H1 (cell line): ENCODE measurements at regions not wholly inside any gene's neighbourhood (a gene's known extent, or its start where the extent isn't known, plus 50 kb on each side); places are given as distances from the start of the nearest gene placed in this dataset.

ENCODE experiments used
- CTCF ChIA-PET: fragments of 300-600 bp; sonication (Branson Sonifier 250); formaldehyde crosslinking; loops from one replicate; lab custom pipeline; 2021; ENCODE audit not compliant: partially characterized antibody; lab: Charles Lee
- POLR2A ChIA-PET: fragments of 300-600 bp; sonication (Branson Sonifier 250); formaldehyde crosslinking; loops from one replicate; lab custom pipeline; 2021; ENCODE audit warnings: inconsistent platforms; ENCODE audit not compliant: partially characterized antibody; lab: Charles Lee
- DNase-seq, 2 experiments: peaks; one replicate each; pipeline versions ENCODE4 v3.0.0 to v3.0.0-alpha.2; 2010 to 2022; ENCODE audit warnings: low spot score in 2 of 2, low read depth in 1 of 2, mixed read lengths in 1 of 2
- FAIRE-seq: peaks from 2 replicates; lab custom pipeline; 2011; peaks lifted over from hg19 to GRCh38; lab: Jason Lieb, UNC
- H2AFZ ChIP-seq: 2 replicates; pipeline ENCODE4 v1.8.1; 2012; ENCODE audit warnings: low read length, inconsistent platforms
- H2AK5ac ChIP-seq: 2 replicates; pipeline ENCODE4 v1.6.1; 2013; ENCODE audit warnings: low read depth, low read length
- H2BK120ac ChIP-seq: replicated peaks from 2 replicates; pipeline ENCODE3; 2013; ENCODE audit warnings: low read depth, low read length, inconsistent platforms
- H2BK12ac ChIP-seq: 2 replicates; pipeline ENCODE4 v1.6.1; 2013; ENCODE audit warnings: low read depth, low read length
- H2BK15ac ChIP-seq: 2 replicates; pipeline ENCODE4 v1.6.1; 2013; ENCODE audit warnings: low read length
- H2BK20ac ChIP-seq: 2 replicates; pipeline ENCODE4 v1.6.1; 2013; ENCODE audit warnings: low read length
- H2BK5ac ChIP-seq: 2 replicates; pipeline ENCODE4 v1.6.1; 2013; ENCODE audit warnings: low read depth, low read length
- H3K14ac ChIP-seq: 2 replicates; pipeline ENCODE4 v1.6.1; 2013; ENCODE audit warnings: inconsistent platforms; ENCODE audit not compliant: insufficient read length
- H3K18ac ChIP-seq: 2 replicates; pipeline ENCODE4 v1.6.1; 2013; ENCODE audit warnings: low read length; ENCODE audit errors: extremely low read depth
- H3K23ac ChIP-seq: 2 replicates; pipeline ENCODE4 v1.6.1; 2013; ENCODE audit warnings: inconsistent platforms; ENCODE audit not compliant: insufficient read length
- H3K23me2 ChIP-seq: 2 replicates; pipeline ENCODE4 v1.6.1; 2013; ENCODE audit warnings: low read depth, low read length
- H3K27ac ChIP-seq: 2 replicates; pipeline ENCODE4 v1.6.1; 2011; ENCODE audit warnings: low read depth, low read length, inconsistent platforms
- H3K27me3 ChIP-seq, 4 experiments: replicated peaks in 1 of 4; 1 replicate in 1 of 4; 2 replicates in 3 of 4; pipeline versions ENCODE4 v1.6.1 to v1.8.1; 2011 to 2013; ENCODE audit warnings: low read length in 3 of 4, mild to moderate bottlenecking in 3 of 4, inconsistent platforms in 2 of 4, mixed read lengths in 2 of 4, moderate library complexity in 1 of 4; ENCODE audit not compliant: control insufficient read depth in 3 of 4, insufficient read depth in 3 of 4; ENCODE audit errors: extremely low read depth in 1 of 4
- H3K36me3 ChIP-seq, 4 experiments: 2 replicates each; pipeline versions ENCODE4 v1.6.1 to v1.8.1; 2011 to 2013; ENCODE audit warnings: mild to moderate bottlenecking in 4 of 4, low read length in 3 of 4, moderate library complexity in 2 of 4, control low read depth in 1 of 4, inconsistent platforms in 1 of 4; ENCODE audit not compliant: insufficient read depth in 4 of 4, control insufficient read depth in 2 of 4
- H3K4ac ChIP-seq: replicated peaks from 2 replicates; pipeline ENCODE3; 2013; ENCODE audit warnings: low read length, low read depth, mixed read lengths, inconsistent platforms; ENCODE audit not compliant: insufficient read length
- H3K4me1 ChIP-seq, 4 experiments: replicated peaks in 1 of 4; 1 replicate in 1 of 4; 2 replicates in 3 of 4; pipeline versions ENCODE4 v1.6.1 to v1.8.1; 2011 to 2013; ENCODE audit warnings: low read length in 3 of 4, inconsistent platforms in 2 of 4, mixed read lengths in 1 of 4; ENCODE audit not compliant: insufficient read depth in 4 of 4, control insufficient read depth in 3 of 4
- H3K4me2 ChIP-seq, 2 experiments: 2 replicates each; pipeline versions ENCODE4 v1.6.1 to v1.8.1; 2011 to 2013; ENCODE audit warnings: low read depth in 2 of 2, low read length in 2 of 2, control low read depth in 1 of 2, inconsistent platforms in 1 of 2, mild to moderate bottlenecking in 1 of 2; ENCODE audit not compliant: insufficient read depth in 1 of 2
- H3K4me3 ChIP-seq, 4 experiments: fragments of 200-600, 300-600 bp in 1 of 4; sonication (generic), shearing (Covaris generic), sonication (Bioruptor Twin) in 1 of 4; 2 replicates each; pipeline versions ENCODE4 v1.5.1 to v1.8.1; 2011 to 2016; ENCODE audit warnings: low read length in 4 of 4, low read depth in 3 of 4, control low read depth in 2 of 4, inconsistent platforms in 2 of 4, mild to moderate bottlenecking in 2 of 4, mixed read lengths in 1 of 4, moderate library complexity in 1 of 4; ENCODE audit not compliant: insufficient read depth in 2 of 4; ENCODE audit errors: extremely low read depth in 1 of 4
- H3K56ac ChIP-seq: replicated peaks from 2 replicates; pipeline ENCODE3; 2013; ENCODE audit warnings: low read depth, mild to moderate bottlenecking, mixed read lengths, low read length, inconsistent platforms; ENCODE audit not compliant: insufficient read length
- H3K79me1 ChIP-seq: 2 replicates; pipeline ENCODE4 v1.6.1; 2013; ENCODE audit warnings: low read depth, low read length, control low read depth
- H3K79me2 ChIP-seq, 2 experiments: 2 replicates each; pipeline versions ENCODE4 v1.6.1 to v1.8.1; 2012 to 2013; ENCODE audit warnings: low read length in 2 of 2, mild to moderate bottlenecking in 2 of 2, inconsistent platforms in 1 of 2; ENCODE audit not compliant: insufficient read depth in 2 of 2, control insufficient read depth in 1 of 2
- H3K9ac ChIP-seq, 4 experiments: replicated peaks in 1 of 4; 1 replicate in 1 of 4; 2 replicates in 3 of 4; pipeline versions ENCODE4 v1.6.1 to v1.8.1; 2011 to 2013; ENCODE audit warnings: low read depth in 3 of 4, low read length in 3 of 4, control low read depth in 2 of 4, mild to moderate bottlenecking in 2 of 4, moderate library complexity in 2 of 4, inconsistent platforms in 1 of 4; ENCODE audit errors: extremely low read depth in 1 of 4
- H3K9me3 ChIP-seq, 2 experiments: 2 replicates each; pipeline versions ENCODE4 v1.6.1 to v1.8.1; 2012 to 2013; ENCODE audit warnings: mild to moderate bottlenecking in 2 of 2, moderate library complexity in 2 of 2, control low read depth in 1 of 2, inconsistent platforms in 1 of 2, low read depth in 1 of 2, low read length in 1 of 2, mixed read lengths in 1 of 2; ENCODE audit not compliant: insufficient read depth in 2 of 2
- H4K20me1 ChIP-seq, 2 experiments: replicated peaks in 1 of 2; 2 replicates each; pipeline versions ENCODE3 to v1.8.1; 2011 to 2013; ENCODE audit warnings: inconsistent platforms in 2 of 2, low read length in 2 of 2, mild to moderate bottlenecking in 1 of 2; ENCODE audit not compliant: insufficient read depth in 2 of 2, control insufficient read depth in 1 of 2
- H4K5ac ChIP-seq: 2 replicates; pipeline ENCODE4 v1.6.1; 2013; ENCODE audit warnings: low read length, low read depth, mixed read lengths, inconsistent platforms; ENCODE audit not compliant: insufficient read length
- H4K8ac ChIP-seq: 2 replicates; pipeline ENCODE4 v1.8.0; 2013; ENCODE audit warnings: mild to moderate bottlenecking, moderate library complexity, low read length, inconsistent platforms; ENCODE audit not compliant: insufficient read depth; ENCODE audit errors: extremely low read depth
- H4K91ac ChIP-seq: replicated peaks from 2 replicates; pipeline ENCODE3; 2013; ENCODE audit warnings: low read length, mixed read lengths, inconsistent platforms; ENCODE audit not compliant: insufficient read length
- ATF3 ChIP-seq: IDR thresholded peaks from 2 replicates; pipeline ENCODE4 v1.6.1; 2011; ENCODE audit warnings: low read depth, mild to moderate bottlenecking, low read length; ENCODE audit not compliant: insufficient read depth
- BACH1 ChIP-seq: IDR thresholded peaks from 2 replicates; pipeline ENCODE4 v1.6.1; 2012; ENCODE audit warnings: low read length, improper control_type of control experiment
- BRCA1 ChIP-seq: IDR thresholded peaks from 2 replicates; pipeline ENCODE4 v1.6.1; 2012; ENCODE audit warnings: low read depth, low read length, improper control_type of control experiment
- CEBPB ChIP-seq: IDR thresholded peaks from 2 replicates; pipeline ENCODE4 v1.6.1; 2012; ENCODE audit warnings: low read depth, low read length
- CHD2 ChIP-seq: IDR thresholded peaks from 2 replicates; pipeline ENCODE4 v1.6.1; 2012; ENCODE audit warnings: low read length, improper control_type of control experiment
- CREB1 ChIP-seq: IDR thresholded peaks from 2 replicates; pipeline ENCODE4 v1.6.1; 2012; ENCODE audit warnings: inconsistent platforms
- CTBP2 ChIP-seq: IDR thresholded peaks from 2 replicates; pipeline ENCODE4 v1.7.0; 2011; ENCODE audit warnings: borderline replicate concordance, mild to moderate bottlenecking, moderate library complexity, mixed read lengths, low read length; ENCODE audit not compliant: insufficient read depth, insufficient read length
- GABPA ChIP-seq: IDR thresholded peaks from 2 replicates; pipeline ENCODE4 v1.6.1; 2011; ENCODE audit warnings: mild to moderate bottlenecking, low read length, moderate library complexity, borderline replicate concordance; ENCODE audit not compliant: insufficient read depth
- HDAC6 ChIP-seq: IDR thresholded peaks from one replicate; pipeline ENCODE4 v1.7.1; 2012; ENCODE audit warnings: low read depth, mild to moderate bottlenecking, inconsistent platforms, low read length, moderate library complexity
- JUND ChIP-seq: IDR thresholded peaks from 2 replicates; pipeline ENCODE4 v1.6.1; 2011; ENCODE audit warnings: mild to moderate bottlenecking, improper control_type of control experiment, low read length
- KDM1A ChIP-seq: fragments of 200-600, 300-600 bp; sonication (generic); IDR thresholded peaks from 2 replicates; pipeline ENCODE4 v1.7.1; 2016; ENCODE audit warnings: mild to moderate bottlenecking, low read length, borderline replicate concordance
- MAX ChIP-seq: IDR thresholded peaks from 2 replicates; pipeline ENCODE4 v1.6.1; 2012; ENCODE audit warnings: inconsistent platforms
- POU5F1 ChIP-seq: IDR thresholded peaks from 2 replicates; pipeline ENCODE4 v1.6.1; 2011; ENCODE audit warnings: low read depth, mild to moderate bottlenecking, low read length, moderate library complexity
- SIX5 ChIP-seq: IDR thresholded peaks from 2 replicates; pipeline ENCODE4 v1.6.1; 2011; ENCODE audit warnings: mild to moderate bottlenecking, low read depth, low read length
- TBP ChIP-seq: IDR thresholded peaks from 2 replicates; pipeline ENCODE4 v1.6.1; 2011; ENCODE audit warnings: low read depth, low read length, improper control_type of control experiment
- WGBS, 2 experiments: shearing (Covaris generic) in 1 of 2; methylation state at CpG; one replicate each; pipeline versions ENCODE4 v1.1.6 to v1.1.7; 2013 to 2015; ENCODE audit warnings: low lambda C conversion rate in 2 of 2, mixed read lengths in 2 of 2, inconsistent platforms in 1 of 2, low coverage in 1 of 2, missing lambda C conversion rate in 1 of 2; ENCODE audit not compliant: insufficient replicate concordance in 2 of 2, insufficient coverage in 1 of 2, insufficient read length in 1 of 2; ENCODE audit errors: extremely low coverage in 1 of 2, missing lambda C conversion rate in 1 of 2; 5-methylcytosine and 5-hydroxymethylcytosine counted together

- no peaks in the 10 kb centered on the region for H3K36me3 ChIP-seq
- H2BK15ac ChIP-seq = no peak overlapping the region
- no peak overlapping the region for H4K5ac ChIP-seq
- DNase-seq (no peak), FAIRE-seq (no peak)
- CTCF ChIA-PET = no interaction called here
- H3K9ac ChIP-seq = no peak overlapping the region
- H3K4ac ChIP-seq = no peak overlapping the region
- POLR2A ChIA-PET = no interaction called here
- no peak overlapping the region for H3K14ac ChIP-seq
- H3K18ac ChIP-seq = no peak overlapping the region
- no peak overlapping the region for H2BK20ac ChIP-seq
- no peaks in the 10 kb centered on the region for H3K79me2 ChIP-seq
- H4K8ac ChIP-seq = no peak overlapping the region
- no peak overlapping the region for H2AFZ ChIP-seq
- H2BK12ac ChIP-seq = no peak overlapping the region
- H3K56ac ChIP-seq = no peak overlapping the region
- no peak overlapping the region for H2AK5ac ChIP-seq
- H3K27me3 ChIP-seq = peaks cover 0 to 2% (median 0%) of the 10 kb centered on the region in 4 experiments; a peak in 1 of 7 replicates
- H4K91ac ChIP-seq = no peak overlapping the region
- no peak overlapping the region for H2BK120ac ChIP-seq
- H2BK5ac ChIP-seq = no peak overlapping the region
- no peaks in the 10 kb centered on the region for H4K20me1 ChIP-seq
- H3K79me1 ChIP-seq = no peaks in the 10 kb centered on the region
- no peak overlapping the region for H3K23ac ChIP-seq
- no peak overlapping the region for H3K4me3 ChIP-seq
- no peaks in the 10 kb centered on the region; a peak in 1 of 4 replicates for H3K9me3 ChIP-seq
- WGBS, 2 experiments = 87% methylated on average over 1 of the region's 1 CpG; no CpG with 5 or more reads in 1 of the 2 experiments
- no peak overlapping the region for H3K4me2 ChIP-seq
- no peak overlapping the region for H3K27ac ChIP-seq
- H3K4me1 ChIP-seq = peaks cover 0 to 3% (median 0%) of the 10 kb centered on the region in 4 experiments; a peak in 1 of 7 replicates
- H3K23me2 ChIP-seq = no peaks in the 10 kb centered on the region
- TF ChIP-seq GABPA (no peak), CEBPB (no peak), JUND (no peak), CREB1 (no peak), KDM1A (no peak), TBP (no peak), CTBP2 (no peak), MAX (no peak), CHD2 (no peak), BACH1 (no peak), ATF3 (no peak), HDAC6 (no peak), SIX5 (no peak), POU5F1 (no peak), BRCA1 (no peak)
These were observed 320.8 kb upstream of the USP25 start for GRCh38 chr21:15409031-15409430.
